HG03103 (cell line): ENCODE measurements at regions not wholly inside any gene's neighbourhood (a gene's known extent, or its start where the extent isn't known, plus 50 kb on each side); places are given as distances from the start of the nearest gene placed in this dataset.

ENCODE experiments used
- ATAC-seq: cut with Tn5 transposase; IDR thresholded peaks from one replicate; pipeline ENCODE4 v1.9.1; 2021; ENCODE audit warnings: low read depth; ENCODE audit not compliant: unreplicated experiment

DNA sequence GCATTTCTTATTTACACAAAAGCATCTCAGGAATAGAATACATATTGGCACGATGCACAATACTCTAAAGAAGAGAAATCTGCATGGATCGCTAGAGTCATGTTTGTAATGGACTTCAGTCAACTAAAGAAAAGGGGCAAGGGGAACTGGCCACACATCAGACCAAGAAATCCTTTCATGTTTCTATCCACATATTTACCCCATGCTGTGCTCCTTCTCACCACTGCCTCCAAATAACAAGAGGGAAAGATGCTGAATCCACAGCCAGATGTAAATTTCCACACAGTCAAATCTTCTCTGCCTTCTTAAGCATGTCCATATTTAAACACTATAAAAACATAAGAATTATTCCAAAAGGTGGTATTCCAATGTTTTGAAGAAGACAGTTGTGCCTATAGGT, 67.6 kb downstream of the COX18 start:
- ATAC-seq = no peak

- no peak for ATAC-seq
Measured at GRCh38 chr4:72997409-72997808, 72.1 kb downstream of the COX18 start.

DNA sequence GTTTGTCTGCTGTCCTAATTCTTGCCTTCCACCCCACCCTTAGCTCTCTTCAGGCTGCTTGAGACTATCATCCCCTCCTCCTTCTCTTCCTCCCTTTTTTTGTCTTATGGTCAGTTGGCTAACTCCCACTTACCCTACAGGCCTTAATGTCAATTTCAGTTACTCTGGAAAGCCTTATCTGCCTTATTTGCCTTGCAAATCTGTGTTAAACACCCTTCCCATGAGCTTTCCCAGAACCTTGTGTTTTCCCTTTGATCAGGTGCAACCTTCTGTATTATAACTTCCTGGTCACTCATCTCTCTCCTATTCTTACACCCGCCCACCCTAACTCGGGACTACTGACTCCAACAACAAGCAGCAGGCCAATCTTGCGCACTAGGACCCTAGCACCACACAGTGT, 74.8 kb downstream of the COX18 start:
- no peak for ATAC-seq

- ATAC-seq = no peak
Measured at GRCh38 chr4:72993876-72994275, 75.6 kb downstream of the COX18 start.

DNA sequence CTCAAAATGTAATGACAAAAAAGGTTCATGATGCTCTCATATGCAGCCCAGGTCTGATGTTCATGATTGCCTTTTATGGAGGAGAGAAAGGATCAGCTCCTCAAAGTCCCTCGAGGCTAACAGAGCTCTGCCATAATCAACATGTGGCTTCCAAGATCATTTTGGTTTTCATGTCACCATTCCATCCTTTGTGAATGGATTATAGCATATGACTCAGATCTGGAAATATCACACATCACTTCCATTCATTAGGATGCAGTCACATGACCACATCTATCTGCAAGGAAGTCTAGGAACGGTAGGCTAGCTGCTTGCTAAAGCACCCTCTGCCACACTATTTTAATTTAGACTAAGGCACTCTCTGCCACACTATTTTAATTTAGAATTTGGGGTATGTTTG, 77.6 kb downstream of the COX18 start:
- no peak for ATAC-seq

- ATAC-seq = no peak
Measured at GRCh38 chr4:72987741-72988729, 81.5 kb downstream of the COX18 start.

DNA sequence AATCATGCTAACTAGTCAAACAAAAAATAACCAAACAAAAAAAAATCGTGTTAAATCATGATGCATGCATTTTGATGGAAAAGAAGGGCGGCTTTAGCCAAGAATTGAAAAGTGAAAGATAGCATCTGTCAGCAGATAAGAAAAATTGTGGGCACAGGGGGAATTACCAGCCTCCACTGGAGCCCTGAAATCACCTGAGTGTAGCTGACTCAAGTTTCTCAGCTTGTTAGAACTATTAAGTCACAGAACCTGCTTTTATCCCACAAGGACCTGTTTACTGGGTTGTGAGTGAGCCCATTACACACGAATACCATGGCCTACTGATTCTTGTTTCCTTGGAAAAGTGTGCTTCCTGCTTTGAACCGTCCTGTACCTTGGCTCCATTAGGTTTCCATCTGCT, 85.2 kb downstream of the COX18 start:
- no peak for ATAC-seq

- no peak for ATAC-seq
Measured at GRCh38 chr4:72983709-72984108, 85.8 kb downstream of the COX18 start.

DNA sequence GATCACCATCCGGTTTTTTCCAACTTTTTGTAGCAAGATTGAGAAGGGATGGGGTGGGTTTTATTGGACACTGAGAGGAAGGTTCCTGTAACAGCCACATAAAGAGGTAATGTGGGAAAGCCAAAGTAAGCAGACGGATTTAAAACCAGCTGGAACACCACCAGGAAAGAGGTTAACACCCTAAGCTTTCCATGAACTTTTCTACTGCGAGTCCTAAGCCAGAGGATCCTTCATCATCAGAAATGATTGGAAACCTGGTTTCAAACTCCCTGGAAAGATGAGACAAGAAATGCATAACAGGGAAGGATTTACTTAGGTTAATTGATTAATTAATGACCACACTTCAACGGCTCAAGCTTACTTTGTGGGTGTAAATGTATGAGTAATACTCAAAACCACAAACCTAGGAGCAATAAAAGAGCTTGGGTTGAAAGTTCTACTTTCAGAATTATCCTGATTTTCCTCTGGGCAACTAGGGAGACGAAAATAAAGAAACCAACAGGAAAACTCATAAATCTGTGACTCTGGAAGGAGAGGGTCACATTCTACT, 91.5 kb downstream of the COX18 start:
- ATAC-seq = no peak

GRCh38 chr4:72975488-72975784, 94.1 kb downstream of the COX18 start:
- ATAC-seq = no peak

DNA sequence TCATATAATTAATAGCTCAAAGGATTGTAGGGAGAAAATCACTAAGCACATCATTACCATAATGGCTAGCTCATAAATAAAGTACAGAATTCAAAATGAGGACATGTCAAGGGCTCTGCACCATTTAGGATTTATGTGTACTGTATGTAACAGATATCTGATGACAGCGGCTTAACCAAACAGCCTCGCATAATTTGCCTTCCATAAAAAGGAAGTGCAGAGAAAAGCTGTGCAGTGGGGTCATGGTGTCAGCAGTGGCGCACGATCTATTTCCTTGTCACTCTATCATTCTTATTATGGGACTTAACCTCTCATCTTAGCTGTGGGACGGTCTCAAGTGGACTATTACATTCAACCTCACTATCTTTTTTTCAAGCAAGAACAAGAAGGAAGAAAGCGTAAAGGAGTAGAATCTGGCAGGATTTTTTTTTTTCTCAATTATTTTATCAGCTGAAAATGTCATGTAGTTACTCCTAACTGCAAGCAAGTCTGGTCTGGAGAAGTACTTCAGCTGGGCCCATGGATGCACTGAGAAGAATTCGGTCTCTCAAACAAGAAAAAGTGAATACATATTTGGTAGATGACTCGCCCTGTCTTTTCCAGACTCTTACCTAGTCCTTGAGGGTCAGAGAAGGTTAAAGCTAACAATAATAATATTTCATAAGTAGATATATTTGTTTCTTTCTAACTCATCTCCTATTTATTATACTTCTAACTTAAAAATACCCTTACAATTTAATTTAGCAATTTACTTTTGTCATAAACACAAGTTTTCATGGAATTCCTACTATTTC, 94.6 kb downstream of the COX18 start:
- ATAC-seq = no peak

DNA sequence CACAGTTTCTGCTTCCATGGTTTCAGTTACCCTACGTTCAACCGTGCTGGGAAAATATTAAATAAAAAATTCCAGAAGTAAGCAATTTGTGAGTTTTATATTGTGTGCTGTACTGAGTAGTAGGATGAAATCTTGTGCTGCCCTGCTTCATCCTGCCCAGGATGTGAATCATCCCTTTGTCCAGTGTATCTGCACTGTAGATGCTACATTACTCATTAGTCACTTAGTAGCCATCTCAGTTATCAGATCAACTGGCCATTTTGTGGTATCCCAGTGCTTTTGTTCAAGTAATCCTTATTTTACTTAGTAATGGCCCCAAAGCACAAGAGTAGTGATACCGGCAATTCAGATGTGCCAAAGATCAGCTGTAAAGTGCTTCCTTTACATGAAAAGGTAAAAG, 97.9 kb downstream of the COX18 start:
- ATAC-seq = no peak

- no peak for ATAC-seq
Measured at GRCh38 chr4:72970756-72971155, 98.8 kb downstream of the COX18 start.

DNA sequence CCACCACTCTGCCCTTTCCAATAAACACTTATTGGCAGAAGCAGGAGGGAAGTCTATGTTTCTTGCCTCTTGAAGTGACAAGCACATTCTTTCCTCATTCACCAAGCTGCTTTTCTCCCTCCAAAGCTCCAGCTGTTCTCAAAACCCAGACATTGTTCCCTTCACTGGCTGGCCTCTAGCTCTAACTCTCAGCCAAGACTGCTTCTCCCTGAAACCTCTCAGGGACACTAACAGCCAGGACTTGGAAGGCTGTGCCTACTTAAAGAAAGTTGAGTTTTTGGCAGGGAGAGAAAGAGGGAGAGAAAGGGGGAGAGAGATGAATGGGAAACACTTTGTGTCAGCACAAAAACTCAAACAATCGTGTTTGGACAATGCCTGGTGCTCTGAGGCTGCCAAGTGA, 99.5 kb downstream of the COX18 start:
- no peak for ATAC-seq

DNA sequence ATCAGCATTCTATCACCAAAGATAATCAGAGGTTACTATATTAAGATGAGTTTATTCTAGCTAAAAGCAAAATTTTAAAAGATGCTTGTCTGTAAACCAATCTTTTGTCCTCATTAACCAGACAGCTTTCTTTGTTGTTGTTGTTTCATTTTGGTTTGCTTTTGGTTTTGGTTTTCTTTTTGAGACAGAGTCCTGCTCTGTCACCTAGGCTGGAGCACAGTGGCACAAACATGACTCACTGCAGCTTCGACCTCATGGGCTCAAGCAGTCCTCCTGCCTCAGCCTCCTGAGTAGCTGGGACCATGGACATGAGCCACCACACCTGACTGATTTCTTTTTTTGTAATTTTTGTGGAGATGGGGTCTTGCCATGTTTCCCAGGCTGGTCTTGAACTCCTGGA, 102.9 kb downstream of the COX18 start:
- no peak for ATAC-seq

DNA sequence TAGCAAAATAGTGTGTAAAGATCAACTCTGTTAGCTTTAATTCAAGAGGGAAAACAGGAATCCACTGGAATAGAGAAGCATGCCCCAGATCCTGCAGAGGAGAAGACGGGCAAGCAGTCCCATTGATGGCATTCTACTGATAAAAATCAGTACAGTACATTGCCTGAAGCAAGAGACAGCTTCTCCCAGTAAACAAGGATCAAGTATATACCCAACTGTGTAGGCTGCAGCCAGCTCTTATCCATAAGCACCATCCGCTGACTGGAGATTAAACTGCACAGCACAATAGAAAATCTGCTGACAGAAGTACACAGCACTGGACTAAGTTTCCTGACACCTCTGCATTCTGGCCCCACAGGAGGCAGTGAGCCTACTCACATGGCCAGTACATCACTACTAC, 110.1 kb downstream of the COX18 start:
- ATAC-seq = no peak

DNA sequence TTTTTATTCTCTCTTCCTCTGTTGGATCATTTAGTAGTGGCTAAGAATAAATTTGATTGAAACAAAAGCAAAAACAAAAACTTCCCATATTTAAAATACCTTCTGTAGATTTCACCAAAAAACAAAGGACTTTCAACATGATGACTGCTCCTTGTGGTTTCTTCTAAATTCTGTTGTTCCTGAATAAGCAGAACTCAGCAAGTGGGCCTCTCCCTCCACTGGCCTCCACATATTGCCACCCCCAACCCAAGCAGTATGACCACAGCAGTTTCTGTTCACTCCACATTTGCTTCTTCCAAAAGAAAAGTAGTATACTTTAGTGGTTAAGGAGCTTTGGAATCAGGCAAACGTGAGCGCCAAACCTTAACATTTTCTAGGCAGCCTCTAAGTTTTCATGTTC, 114.7 kb downstream of the COX18 start:
- ATAC-seq = no peak

DNA sequence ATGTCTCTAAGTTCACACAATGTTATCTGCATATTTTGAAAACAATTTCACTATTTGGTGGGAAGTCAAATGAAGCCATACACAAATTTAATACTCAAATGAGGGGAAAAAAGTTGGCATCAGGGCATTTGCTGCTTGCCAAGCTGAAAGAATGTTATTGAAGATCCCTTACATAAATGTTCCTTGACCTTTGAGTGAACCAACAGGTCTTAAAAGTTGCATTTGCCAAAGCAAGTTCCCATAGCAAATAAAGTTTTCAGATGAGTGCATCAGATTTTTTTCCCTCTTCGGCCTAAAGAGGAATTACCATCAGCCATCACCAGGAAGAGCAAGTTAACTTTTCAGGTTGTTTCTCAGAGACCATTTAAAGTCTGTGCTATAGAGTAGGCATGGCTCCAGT, 115.9 kb downstream of the COX18 start:
- ATAC-seq = no peak

DNA sequence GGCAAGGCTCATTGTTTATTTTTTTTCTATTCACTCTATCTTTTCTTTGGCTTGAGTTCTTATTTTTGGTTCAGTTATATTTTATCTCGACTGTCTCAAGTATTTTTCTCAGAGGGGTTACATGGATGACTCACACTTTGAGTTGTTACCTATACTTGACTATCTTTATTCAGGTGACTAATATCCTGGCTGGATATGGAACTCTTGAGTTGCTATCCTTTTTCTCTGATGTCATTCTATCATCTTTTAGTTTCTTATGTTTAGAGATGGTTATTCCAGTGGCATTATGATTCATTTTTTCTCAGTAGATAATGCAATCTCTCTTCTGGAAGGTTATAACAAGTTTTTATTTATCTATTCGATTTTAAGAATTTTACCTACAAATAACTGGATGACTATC, 117.9 kb downstream of the COX18 start:
- no peak for ATAC-seq

GRCh38 chr4:72951147-72951546, 118.4 kb downstream of the COX18 start:
- no peak for ATAC-seq

GRCh38 chr4:72948080-72948479, 121.4 kb downstream of the COX18 start:
- ATAC-seq = no peak
